H1 (cell line): ENCODE measurements at regions not wholly inside any gene's neighbourhood (a gene's known extent, or its start where the extent isn't known, plus 50 kb on each side); places are given as distances from the start of the nearest gene placed in this dataset.

ENCODE experiments used
- TF ChIP-seq, protein P1 (sequence below): IDR thresholded peaks from 2 replicates; pipeline ENCODE4 v1.6.1; 2012; ENCODE audit warnings: low read length, inconsistent platforms

DNA sequence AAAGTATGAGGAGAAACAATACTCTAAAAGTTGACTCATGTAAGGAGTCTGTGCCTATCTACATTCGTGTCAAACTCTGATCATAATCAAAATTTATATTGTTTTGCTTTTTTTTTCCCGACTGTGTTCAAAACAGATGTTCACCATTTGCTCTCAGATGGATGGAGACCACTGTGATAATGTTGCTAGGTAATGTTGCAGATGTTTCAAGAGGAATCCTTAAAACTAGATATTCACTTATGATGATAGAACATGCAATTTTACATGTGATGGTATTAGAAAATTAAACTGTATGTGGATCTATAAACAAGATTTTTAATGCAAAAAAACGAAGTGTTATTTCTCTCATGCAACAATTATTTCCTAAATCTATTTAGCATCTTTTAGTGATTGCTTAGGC is 1080.1 kb downstream of the REEP3 start (continued):
- TF ChIP-seq, protein P1, sequence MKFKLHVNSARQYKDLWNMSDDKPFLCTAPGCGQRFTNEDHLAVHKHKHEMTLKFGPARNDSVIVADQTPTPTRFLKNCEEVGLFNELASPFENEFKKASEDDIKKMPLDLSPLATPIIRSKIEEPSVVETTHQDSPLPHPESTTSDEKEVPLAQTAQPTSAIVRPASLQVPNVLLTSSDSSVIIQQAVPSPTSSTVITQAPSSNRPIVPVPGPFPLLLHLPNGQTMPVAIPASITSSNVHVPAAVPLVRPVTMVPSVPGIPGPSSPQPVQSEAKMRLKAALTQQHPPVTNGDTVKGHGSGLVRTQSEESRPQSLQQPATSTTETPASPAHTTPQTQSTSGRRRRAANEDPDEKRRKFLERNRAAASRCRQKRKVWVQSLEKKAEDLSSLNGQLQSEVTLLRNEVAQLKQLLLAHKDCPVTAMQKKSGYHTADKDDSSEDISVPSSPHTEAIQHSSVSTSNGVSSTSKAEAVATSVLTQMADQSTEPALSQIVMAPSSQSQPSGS: no peak
